ENCODE measurements at regions not wholly inside any gene's neighbourhood (a gene's known extent, or its start where the extent isn't known, plus 50 kb on each side); places are given as distances from the start of the nearest gene placed in this dataset.

DNA sequence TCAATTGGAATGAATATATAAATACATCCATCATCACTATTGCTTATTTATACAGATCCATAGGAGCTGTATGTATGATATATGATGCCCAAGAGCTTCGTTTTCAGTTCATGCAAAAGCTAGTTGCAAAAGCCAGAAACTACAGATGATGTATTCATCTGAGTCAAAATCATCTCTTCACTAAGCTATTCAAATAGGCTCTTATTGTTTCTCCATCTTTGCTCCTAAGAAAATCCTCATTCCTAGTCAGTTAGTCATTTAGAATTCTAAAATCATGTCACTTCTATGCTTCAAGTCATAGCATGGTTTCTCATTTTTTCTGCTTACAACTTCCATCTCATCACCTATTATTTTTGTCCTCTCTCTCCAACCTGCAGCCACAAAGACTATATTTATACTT is 300.1 kb upstream of the TRAM1L1 start:
- no peaks in the 10 kb centered on the region for H3K4me1 ChIP-seq (ENCODE audit: control insufficient read depth in 1 of 2, insufficient read depth in 2 of 2, low read length in 2 of 2)
- H3K27ac ChIP-seq (ENCODE audit: low read depth in 1 of 2, low read length in 2 of 2), result no peak overlapping the region
- DNase-seq (no peak), ATAC-seq (ENCODE audit: low FRiP score) (no peak)
- H3K4me3 ChIP-seq (ENCODE audit: low read length in 2 of 2), result no peak overlapping the region
- no peaks in the 10 kb centered on the region for H3K36me3 ChIP-seq (ENCODE audit: control insufficient read depth in 1 of 2, insufficient read depth in 2 of 2, low read length in 1 of 2)
- intact Hi-C loops (cut with DNase I), result no loop called here
- no peaks in the 10 kb centered on the region for H3K27me3 ChIP-seq (ENCODE audit: control insufficient read depth in 1 of 2, insufficient read depth in 2 of 2, low read length in 1 of 2)
- 21 to 37% methylated on average over 1 of the region's 1 CpG for WGBS, 2 donors
- no peaks in the 10 kb centered on the region for H3K9me3 ChIP-seq (ENCODE audit: control insufficient read depth, low read length)

DNA sequence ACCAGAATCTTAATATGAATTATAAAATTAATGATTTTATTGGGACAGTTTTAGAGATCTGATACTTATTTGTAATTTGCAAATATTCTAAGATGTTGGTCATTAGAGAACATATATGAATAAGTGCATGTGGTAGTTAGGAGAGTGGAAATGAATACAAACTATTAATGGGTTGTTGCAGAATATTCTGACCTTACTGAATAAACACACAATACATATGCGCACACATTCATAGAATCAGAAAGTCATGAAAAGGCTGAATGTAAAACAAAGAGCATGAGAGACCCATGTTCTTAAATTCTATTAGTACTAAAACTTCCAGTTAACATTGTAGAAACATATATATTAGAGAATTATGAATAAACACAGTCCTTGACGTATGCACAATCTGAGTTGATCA is 301.7 kb upstream of the TRAM1L1 start:
- DNase-seq (no peak), ATAC-seq (ENCODE audit: low FRiP score) (no peak)
- Histone ChIP-seq H3K4me3 (ENCODE audit: low read length in 2 of 2) (no peak overlapping the region), H3K4me1 (ENCODE audit: control insufficient read depth in 1 of 2, insufficient read depth in 2 of 2, low read length in 2 of 2) (no peaks in the 10 kb centered on the region), H3K27me3 (ENCODE audit: control insufficient read depth in 1 of 2, insufficient read depth in 2 of 2, low read length in 1 of 2) (no peaks in the 10 kb centered on the region), H3K27ac (ENCODE audit: low read depth in 1 of 2, low read length in 2 of 2) (no peak overlapping the region), H3K9me3 (ENCODE audit: control insufficient read depth, low read length) (no peaks in the 10 kb centered on the region), H3K36me3 (ENCODE audit: control insufficient read depth in 1 of 2, insufficient read depth in 2 of 2, low read length in 1 of 2) (no peaks in the 10 kb centered on the region)
- WGBS, 2 donors, result 76 to 80% methylated on average over 2 of the region's 2 CpGs
- intact Hi-C loops (cut with DNase I), result no loop called here

GRCh38 chr4:117400039-117400835 is 314.9 kb upstream of the TRAM1L1 start:
- ATAC-seq (ENCODE audit: low FRiP score), result no peak
- Histone ChIP-seq H3K36me3 (ENCODE audit: control insufficient read depth in 1 of 2, insufficient read depth in 2 of 2, low read length in 1 of 2) (no peaks in the 10 kb centered on the region), H3K27me3 (ENCODE audit: control insufficient read depth in 1 of 2, insufficient read depth in 2 of 2, low read length in 1 of 2) (no peaks in the 10 kb centered on the region), H3K9me3 (ENCODE audit: control insufficient read depth, low read length) (no peaks in the 10 kb centered on the region), H3K27ac (ENCODE audit: low read depth in 1 of 2, low read length in 2 of 2) (no peak overlapping the region), H3K4me1 (ENCODE audit: control insufficient read depth in 1 of 2, insufficient read depth in 2 of 2, low read length in 2 of 2) (no peaks in the 10 kb centered on the region), H3K4me3 (ENCODE audit: low read length in 2 of 2) (no peak overlapping the region)
- intact Hi-C loops (cut with DNase I), result no loop called here
- DNase-seq, result no peak

DNA sequence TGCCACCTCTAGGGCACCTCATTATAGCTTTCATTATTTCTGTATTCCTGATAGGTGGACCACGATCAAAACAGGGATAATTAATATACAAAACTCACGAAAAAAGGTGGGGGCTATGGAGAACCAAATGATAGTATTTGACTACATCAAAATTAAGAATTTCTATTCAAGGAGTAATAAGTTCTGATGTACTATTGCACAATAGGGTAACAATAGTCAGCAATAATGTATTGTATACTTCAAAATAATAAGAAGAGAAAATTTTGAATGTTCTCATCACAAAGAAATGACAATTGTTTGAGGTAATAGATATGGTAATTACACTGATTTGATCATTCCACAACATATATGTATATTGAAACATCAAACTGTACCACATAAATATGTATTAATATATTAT is 327.3 kb upstream of the TRAM1L1 start:
- Histone ChIP-seq H3K9me3 (ENCODE audit: control insufficient read depth, low read length) (no peaks in the 10 kb centered on the region), H3K27ac (ENCODE audit: low read depth in 1 of 2, low read length in 2 of 2) (no peak overlapping the region), H3K4me3 (ENCODE audit: low read length in 2 of 2) (no peak overlapping the region), H3K27me3 (ENCODE audit: control insufficient read depth in 1 of 2, insufficient read depth in 2 of 2, low read length in 1 of 2) (no peaks in the 10 kb centered on the region), H3K4me1 (ENCODE audit: control insufficient read depth in 1 of 2, insufficient read depth in 2 of 2, low read length in 2 of 2) (no peaks in the 10 kb centered on the region), H3K36me3 (ENCODE audit: control insufficient read depth in 1 of 2, insufficient read depth in 2 of 2, low read length in 1 of 2) (no peaks in the 10 kb centered on the region)
- intact Hi-C loops (cut with DNase I), result no loop called here
- ATAC-seq (ENCODE audit: low FRiP score), result no peak
- no peak for DNase-seq
- WGBS, 2 donors, result 85 to 86% methylated on average over 2 of the region's 2 CpGs

DNA sequence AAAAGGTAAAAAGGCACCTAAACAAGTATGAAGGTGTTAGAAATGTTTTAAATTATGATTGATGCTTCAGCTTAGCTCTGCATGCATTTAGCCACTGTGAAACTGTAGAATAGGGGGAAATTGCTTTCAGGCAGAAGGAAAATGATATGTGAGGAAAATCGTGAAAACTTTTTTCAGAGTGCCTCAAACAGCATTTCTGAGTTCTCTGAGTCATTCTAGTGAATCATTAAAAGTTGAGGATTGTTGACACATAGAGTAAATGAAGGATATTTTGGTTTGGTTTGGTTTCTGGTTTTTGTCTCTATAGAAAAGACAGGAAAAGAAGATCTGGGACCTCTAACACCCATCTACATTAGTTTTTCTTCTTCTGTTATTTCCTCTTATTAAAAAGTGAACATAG is 332.5 kb upstream of the TRAM1L1 start:
- intact Hi-C loops (cut with DNase I), result no loop called here
- Histone ChIP-seq H3K9me3 (ENCODE audit: control insufficient read depth, low read length) (no peaks in the 10 kb centered on the region), H3K27ac (ENCODE audit: low read depth in 1 of 2, low read length in 2 of 2) (no peak overlapping the region), H3K4me1 (ENCODE audit: control insufficient read depth in 1 of 2, insufficient read depth in 2 of 2, low read length in 2 of 2) (no peaks in the 10 kb centered on the region), H3K27me3 (ENCODE audit: control insufficient read depth in 1 of 2, insufficient read depth in 2 of 2, low read length in 1 of 2) (no peaks in the 10 kb centered on the region), H3K36me3 (ENCODE audit: control insufficient read depth in 1 of 2, insufficient read depth in 2 of 2, low read length in 1 of 2) (no peaks in the 10 kb centered on the region), H3K4me3 (ENCODE audit: low read length in 2 of 2) (no peak overlapping the region)
- WGBS, 2 donors, result 6 to 15% methylated on average over 1 of the region's 1 CpG
- DNase-seq (no peak), ATAC-seq (ENCODE audit: low FRiP score) (no peak)

- WGBS, 2 donors, result 17 to 49% methylated on average over 1 of the region's 1 CpG
- Histone ChIP-seq H3K9me3 (ENCODE audit: control insufficient read depth, low read length) (no peaks in the 10 kb centered on the region), H3K27ac (ENCODE audit: low read depth in 1 of 2, low read length in 2 of 2) (no peak overlapping the region), H3K4me1 (ENCODE audit: control insufficient read depth in 1 of 2, insufficient read depth in 2 of 2, low read length in 2 of 2) (no peaks in the 10 kb centered on the region), H3K36me3 (ENCODE audit: control insufficient read depth in 1 of 2, insufficient read depth in 2 of 2, low read length in 1 of 2) (no peaks in the 10 kb centered on the region), H3K4me3 (ENCODE audit: low read length in 2 of 2) (no peak overlapping the region), H3K27me3 (ENCODE audit: control insufficient read depth in 1 of 2, insufficient read depth in 2 of 2, low read length in 1 of 2) (no peaks in the 10 kb centered on the region)
- ATAC-seq (ENCODE audit: low FRiP score), result no peak
- intact Hi-C loops (cut with DNase I), result no loop called here
- DNase-seq, result no peak
Observed at GRCh38 chr4:117420948-117421347, 335.6 kb upstream of the TRAM1L1 start.

DNA sequence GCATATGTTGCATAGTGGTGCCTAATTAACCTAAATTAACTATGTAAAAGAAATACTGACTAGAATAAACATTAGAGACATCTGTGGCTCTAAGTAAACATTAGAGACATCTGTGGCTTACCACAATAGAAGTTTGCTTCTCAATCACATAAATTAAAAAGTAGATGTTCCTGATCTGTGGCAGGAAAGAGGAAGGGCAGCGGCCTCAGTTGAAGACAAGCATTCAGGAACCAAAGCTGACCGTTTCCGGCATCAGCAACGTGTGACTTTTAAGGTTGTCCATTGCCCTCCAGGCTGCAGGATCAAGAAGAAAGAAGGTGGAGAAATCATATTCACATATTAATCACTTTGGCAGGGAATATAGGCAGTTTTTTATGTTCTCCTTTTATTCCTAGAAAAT is 336.3 kb upstream of the TRAM1L1 start:
- intact Hi-C loops (cut with DNase I), result no loop called here
- H3K9me3 ChIP-seq (ENCODE audit: control insufficient read depth, low read length), result no peaks in the 10 kb centered on the region
- DNase-seq, result no peak
- no peak overlapping the region for H3K4me3 ChIP-seq (ENCODE audit: low read length in 2 of 2)
- H3K4me1 ChIP-seq (ENCODE audit: control insufficient read depth in 1 of 2, insufficient read depth in 2 of 2, low read length in 2 of 2), result no peaks in the 10 kb centered on the region
- H3K27me3 ChIP-seq (ENCODE audit: control insufficient read depth in 1 of 2, insufficient read depth in 2 of 2, low read length in 1 of 2), result no peaks in the 10 kb centered on the region
- no peak for ATAC-seq (ENCODE audit: low FRiP score)
- no peak overlapping the region for H3K27ac ChIP-seq (ENCODE audit: low read depth in 1 of 2, low read length in 2 of 2)
- 80 to 81% methylated on average over 4 of the region's 4 CpGs for WGBS, 2 donors
- H3K36me3 ChIP-seq (ENCODE audit: control insufficient read depth in 1 of 2, insufficient read depth in 2 of 2, low read length in 1 of 2), result no peaks in the 10 kb centered on the region

DNA sequence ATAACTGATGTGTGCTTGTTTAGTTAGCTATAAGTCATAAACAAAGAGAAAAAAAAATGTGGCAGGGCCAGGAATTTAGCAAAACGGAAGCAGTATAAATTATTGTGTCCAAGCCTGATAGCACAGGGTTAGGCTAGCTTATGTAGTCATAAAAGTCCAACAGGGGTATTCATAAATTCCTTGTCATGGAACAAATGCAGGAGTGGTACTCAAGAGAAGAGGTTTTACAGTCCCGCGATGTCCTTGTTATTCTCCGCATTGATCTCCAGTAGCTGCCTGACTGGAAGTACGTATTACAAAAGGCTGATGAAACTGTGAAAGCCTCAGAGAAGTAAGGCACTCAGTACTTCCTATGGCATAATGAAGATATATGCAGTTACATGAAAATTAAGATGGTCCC is 336.9 kb upstream of the TRAM1L1 start:
- Histone ChIP-seq H3K4me1 (ENCODE audit: control insufficient read depth in 1 of 2, insufficient read depth in 2 of 2, low read length in 2 of 2) (no peaks in the 10 kb centered on the region), H3K27me3 (ENCODE audit: control insufficient read depth in 1 of 2, insufficient read depth in 2 of 2, low read length in 1 of 2) (no peaks in the 10 kb centered on the region), H3K4me3 (ENCODE audit: low read length in 2 of 2) (no peak overlapping the region), H3K27ac (ENCODE audit: low read depth in 1 of 2, low read length in 2 of 2) (no peak overlapping the region), H3K36me3 (ENCODE audit: control insufficient read depth in 1 of 2, insufficient read depth in 2 of 2, low read length in 1 of 2) (no peaks in the 10 kb centered on the region), H3K9me3 (ENCODE audit: control insufficient read depth, low read length) (no peaks in the 10 kb centered on the region)
- ATAC-seq (ENCODE audit: low FRiP score) (no peak), DNase-seq (no peak)
- intact Hi-C loops (cut with DNase I), result no loop called here
- WGBS, 2 donors, result 80 to 83% methylated on average over 5 of the region's 5 CpGs

- Histone ChIP-seq H3K36me3 (ENCODE audit: control insufficient read depth in 1 of 2, insufficient read depth in 2 of 2, low read length in 1 of 2) (no peaks in the 10 kb centered on the region), H3K4me3 (ENCODE audit: low read length in 2 of 2) (no peak overlapping the region), H3K4me1 (ENCODE audit: control insufficient read depth in 1 of 2, insufficient read depth in 2 of 2, low read length in 2 of 2) (no peaks in the 10 kb centered on the region), H3K27ac (ENCODE audit: low read depth in 1 of 2, low read length in 2 of 2) (no peak overlapping the region), H3K9me3 (ENCODE audit: control insufficient read depth, low read length) (peaks cover 2% of the 10 kb centered on the region), H3K27me3 (ENCODE audit: control insufficient read depth in 1 of 2, insufficient read depth in 2 of 2, low read length in 1 of 2) (no peaks in the 10 kb centered on the region)
- intact Hi-C loops (cut with DNase I), result no loop called here
- DNase-seq (no peak), ATAC-seq (ENCODE audit: low FRiP score) (no peak)
Observed at GRCh38 chr4:117425636-117426035, 340.3 kb upstream of the TRAM1L1 start.
